SK-N-MC (cell line): ENCODE measurements at regions not wholly inside any gene's neighbourhood (a gene's known extent, or its start where the extent isn't known, plus 50 kb on each side); places are given as distances from the start of the nearest gene placed in this dataset.

Source experiments
- DNase-seq: peaks from one replicate; pipeline ENCODE4 v3.0.0-alpha.2; 2011; ENCODE audit warnings: low read depth, low spot score
- H3K27ac ChIP-seq: fragments of 200-600 bp; sonication (generic); 2 replicates; pipeline ENCODE4 v1.5.1; 2016; ENCODE audit warnings: mixed run types
- H3K36me3 ChIP-seq: fragments of 200-600 bp; sonication (generic); 2 replicates; pipeline ENCODE4 v1.6.1; 2017; ENCODE audit warnings: antibody characterized with exemption, low read length, mixed read lengths; ENCODE audit not compliant: insufficient read depth
- H3K4me3 ChIP-seq: fragments of 200-600 bp; sonication (generic); 2 replicates; pipeline ENCODE4 v1.5.1; 2016
- H3K9ac ChIP-seq: fragments of 200-600 bp; sonication (generic); 2 replicates; pipeline ENCODE4 v1.8.0; 2017; ENCODE audit warnings: mixed run types, mixed read lengths; ENCODE audit not compliant: insufficient read length
- H3K9me3 ChIP-seq: fragments of 200-600 bp; sonication (generic); 2 replicates; pipeline ENCODE4 v1.6.1; 2017; ENCODE audit warnings: low read depth, mild to moderate bottlenecking, antibody characterized with exemption, low read length, moderate library complexity, mixed read lengths
- EZH2 ChIP-seq: fragments of 200-600 bp; sonication (generic); IDR thresholded peaks from one replicate; pipeline ENCODE4 v1.6.1; 2017; ENCODE audit warnings: antibody characterized with exemption
- FOXP2 ChIP-seq: optimal IDR thresholded peaks from 2 replicates; pipeline ENCODE3; 2011; ENCODE audit warnings: mild to moderate bottlenecking, moderate library complexity; ENCODE audit not compliant: insufficient read depth; ENCODE audit errors: extremely low read length, control extremely low read depth
- POLR2AphosphoS5 ChIP-seq: IDR thresholded peaks from 2 replicates; pipeline ENCODE4 v1.6.1; 2012; ENCODE audit warnings: mild to moderate bottlenecking, low read depth, low read length, borderline replicate concordance

- no peak for DNase-seq
- Histone ChIP-seq H3K36me3 (no peaks in the 10 kb centered on the region), H3K9ac (no peak overlapping the region), H3K27ac (no peak overlapping the region), H3K9me3 (no peaks in the 10 kb centered on the region), H3K4me3 (no peak overlapping the region)
- no peak for TF ChIP-seq EZH2
- TF ChIP-seq POLR2AphosphoS5 = no peak
- no peak for TF ChIP-seq FOXP2
Observed at GRCh38 chr4:66640233-66640990, 904.9 kb downstream of the CENPC start.

GRCh38 chr4:66639361-66639760, 905.9 kb downstream of the CENPC start:
- H3K27ac ChIP-seq = no peak overlapping the region
- H3K36me3 ChIP-seq = no peaks in the 10 kb centered on the region
- no peak overlapping the region for H3K9ac ChIP-seq
- TF ChIP-seq POLR2AphosphoS5 (no peak), EZH2 (no peak)
- no peak overlapping the region for H3K4me3 ChIP-seq
- DNase-seq = peak; percentile 6
- no peaks in the 10 kb centered on the region for H3K9me3 ChIP-seq

GRCh38 chr4:66636349-66636748, 909.0 kb downstream of the CENPC start:
- TF ChIP-seq EZH2 (no peak), POLR2AphosphoS5 (no peak), FOXP2 (no peak)
- no peak overlapping the region for H3K4me3 ChIP-seq
- H3K27ac ChIP-seq = no peak overlapping the region
- H3K9ac ChIP-seq = no peak overlapping the region
- no peaks in the 10 kb centered on the region for H3K9me3 ChIP-seq
- H3K36me3 ChIP-seq = no peaks in the 10 kb centered on the region
- no peak for DNase-seq

- TF ChIP-seq EZH2 (no peak), POLR2AphosphoS5 (no peak), FOXP2 (no peak)
- no peaks in the 10 kb centered on the region for H3K36me3 ChIP-seq
- no peak overlapping the region for H3K9ac ChIP-seq
- H3K4me3 ChIP-seq = no peak overlapping the region
- no peak for DNase-seq
- no peak overlapping the region for H3K27ac ChIP-seq
- H3K9me3 ChIP-seq = no peaks in the 10 kb centered on the region
Observed at GRCh38 chr4:66633477-66633876, 911.8 kb downstream of the CENPC start.

- H3K4me3 ChIP-seq = no peak overlapping the region
- no peaks in the 10 kb centered on the region for H3K9me3 ChIP-seq
- H3K36me3 ChIP-seq = no peaks in the 10 kb centered on the region
- no peak for DNase-seq
- H3K27ac ChIP-seq = no peak overlapping the region
- TF ChIP-seq EZH2 (no peak), FOXP2 (no peak), POLR2AphosphoS5 (no peak)
- H3K9ac ChIP-seq = no peak overlapping the region
Observed at GRCh38 chr4:66629927-66630326, 915.4 kb downstream of the CENPC start.

GRCh38 chr4:66628146-66628545, 917.2 kb downstream of the CENPC start:
- TF ChIP-seq EZH2 (no peak), FOXP2 (no peak), POLR2AphosphoS5 (no peak)
- no peak for DNase-seq
- H3K27ac ChIP-seq = no peak overlapping the region
- H3K9me3 ChIP-seq = no peaks in the 10 kb centered on the region
- H3K4me3 ChIP-seq = no peak overlapping the region
- no peak overlapping the region for H3K9ac ChIP-seq
- no peaks in the 10 kb centered on the region for H3K36me3 ChIP-seq

GRCh38 chr4:66625480-66625879, 919.8 kb downstream of the CENPC start:
- H3K9ac ChIP-seq = no peak overlapping the region
- no peaks in the 10 kb centered on the region for H3K36me3 ChIP-seq
- DNase-seq = no peak
- TF ChIP-seq POLR2AphosphoS5 (no peak), FOXP2 (no peak)
- H3K4me3 ChIP-seq = no peak overlapping the region
- no peak overlapping the region for H3K27ac ChIP-seq
- H3K9me3 ChIP-seq = no peaks in the 10 kb centered on the region

- TF ChIP-seq POLR2AphosphoS5 (no peak), FOXP2 (no peak), EZH2 (no peak)
- Histone ChIP-seq H3K9me3 (peaks cover 3% of the 10 kb centered on the region; the same call in 1 of the 2 replicates), H3K9ac (no peak overlapping the region), H3K27ac (no peak overlapping the region), H3K36me3 (no peaks in the 10 kb centered on the region), H3K4me3 (no peak overlapping the region)
- no peak for DNase-seq
Observed at GRCh38 chr4:66613591-66613990, 931.7 kb downstream of the CENPC start.

- TF ChIP-seq POLR2AphosphoS5 = no peak
- TF ChIP-seq EZH2 = no peak
- no peak for TF ChIP-seq FOXP2
- Histone ChIP-seq H3K9ac (no peak overlapping the region), H3K4me3 (no peak overlapping the region), H3K36me3 (no peaks in the 10 kb centered on the region), H3K9me3 (no peaks in the 10 kb centered on the region), H3K27ac (no peak overlapping the region)
- no peak for DNase-seq
Observed at GRCh38 chr4:66609014-66609413, 936.3 kb downstream of the CENPC start.
